ENCODE measurements at regions not wholly inside any gene's neighbourhood (a gene's known extent, or its start where the extent isn't known, plus 50 kb on each side); places are given as distances from the start of the nearest gene placed in this dataset.
A peak's percentile ranks its signal among the peaks of the same experiment; 100 is the strongest.

GRCh38 chr1:226804907-226805759 is 65.3 kb upstream of the PSEN2 start:
- no peaks in the 10 kb centered on the region for H3K36me3 ChIP-seq (ENCODE audit: insufficient read depth, low read length)
- Mint-ChIP-seq H3K4me3 (ENCODE audit: unreplicated experiment) (no peak overlapping the region), H3K4me1 (ENCODE audit: low read depth, unreplicated experiment) (peaks cover 6% of the 10 kb centered on the region), H3K27me3 (ENCODE audit: low read depth, unreplicated experiment) (peaks cover 31% of the 10 kb centered on the region), H3K9me3 (ENCODE audit: unreplicated experiment) (no peaks in the 10 kb centered on the region), H3K27ac (ENCODE audit: unreplicated experiment) (peak overlapping the region; percentile 41), H3K36me3 (ENCODE audit: low read depth, unreplicated experiment) (no peaks in the 10 kb centered on the region)
- H2AFZ ChIP-seq (ENCODE audit: low read depth, low read length): no peak overlapping the region
- no peak overlapping the region for H3K27ac ChIP-seq (ENCODE audit: low read depth, low read length)
- no peak overlapping the region for H3K4me2 ChIP-seq (ENCODE audit: low read length)
- DNase-seq (ENCODE audit: low read depth) (no peak), FAIRE-seq (no peak)
- no peak overlapping the region for H3K9ac ChIP-seq (ENCODE audit: low read length)
- no peak for TF ChIP-seq EZH2 (IDR thresholded peaks at IDR 0.05; ENCODE audit: insufficient read depth, low read length)
- TF ChIP-seq, protein P1, sequence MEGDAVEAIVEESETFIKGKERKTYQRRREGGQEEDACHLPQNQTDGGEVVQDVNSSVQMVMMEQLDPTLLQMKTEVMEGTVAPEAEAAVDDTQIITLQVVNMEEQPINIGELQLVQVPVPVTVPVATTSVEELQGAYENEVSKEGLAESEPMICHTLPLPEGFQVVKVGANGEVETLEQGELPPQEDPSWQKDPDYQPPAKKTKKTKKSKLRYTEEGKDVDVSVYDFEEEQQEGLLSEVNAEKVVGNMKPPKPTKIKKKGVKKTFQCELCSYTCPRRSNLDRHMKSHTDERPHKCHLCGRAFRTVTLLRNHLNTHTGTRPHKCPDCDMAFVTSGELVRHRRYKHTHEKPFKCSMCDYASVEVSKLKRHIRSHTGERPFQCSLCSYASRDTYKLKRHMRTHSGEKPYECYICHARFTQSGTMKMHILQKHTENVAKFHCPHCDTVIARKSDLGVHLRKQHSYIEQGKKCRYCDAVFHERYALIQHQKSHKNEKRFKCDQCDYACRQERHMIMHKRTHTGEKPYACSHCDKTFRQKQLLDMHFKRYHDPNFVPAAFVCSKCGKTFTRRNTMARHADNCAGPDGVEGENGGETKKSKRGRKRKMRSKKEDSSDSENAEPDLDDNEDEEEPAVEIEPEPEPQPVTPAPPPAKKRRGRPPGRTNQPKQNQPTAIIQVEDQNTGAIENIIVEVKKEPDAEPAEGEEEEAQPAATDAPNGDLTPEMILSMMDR (IDR thresholded peaks at IDR 0.05; ENCODE audit: insufficient read depth, low read depth, low read length): no peak
- no peaks in the 10 kb centered on the region for H3K27me3 ChIP-seq (ENCODE audit: insufficient read depth, low read length)
- no peak overlapping the region for H3K4me3 ChIP-seq (ENCODE audit: insufficient read depth, low read depth, low read length)
- no peaks in the 10 kb centered on the region for H3K79me2 ChIP-seq (ENCODE audit: insufficient read depth, low read length)
- H4K20me1 ChIP-seq (ENCODE audit: insufficient read depth, low read length): no peaks in the 10 kb centered on the region
- no peaks in the 10 kb centered on the region for H3K9me3 ChIP-seq (ENCODE audit: insufficient read depth, low read depth, low read length)
- peaks cover 6% of the 10 kb centered on the region for H3K4me1 ChIP-seq (ENCODE audit: insufficient read depth, low read length)

- Histone ChIP-seq H3K4me2 (ENCODE audit: low read length) (no peak overlapping the region), H4K20me1 (ENCODE audit: insufficient read depth, low read length) (no peaks in the 10 kb centered on the region), H3K27ac (ENCODE audit: low read depth, low read length) (no peak overlapping the region), H3K27me3 (ENCODE audit: insufficient read depth, low read length) (no peaks in the 10 kb centered on the region), H3K79me2 (ENCODE audit: insufficient read depth, low read length) (no peaks in the 10 kb centered on the region), H3K9me3 (ENCODE audit: insufficient read depth, low read depth, low read length) (peaks cover 2% of the 10 kb centered on the region), H2AFZ (ENCODE audit: low read depth, low read length) (no peak overlapping the region), H3K9ac (ENCODE audit: low read length) (no peak overlapping the region), H3K4me3 (ENCODE audit: insufficient read depth, low read depth, low read length) (no peak overlapping the region), H3K36me3 (ENCODE audit: insufficient read depth, low read length) (no peaks in the 10 kb centered on the region), H3K4me1 (ENCODE audit: insufficient read depth, low read length) (no peaks in the 10 kb centered on the region)
- TF ChIP-seq, protein P1 (IDR thresholded peaks at IDR 0.05; ENCODE audit: insufficient read depth, low read depth, low read length): no peak
- TF ChIP-seq EZH2 (IDR thresholded peaks at IDR 0.05; ENCODE audit: insufficient read depth, low read length): no peak
- H3K36me3 Mint-ChIP-seq (ENCODE audit: low read depth, unreplicated experiment): no peaks in the 10 kb centered on the region
- no peak overlapping the region for H3K27ac Mint-ChIP-seq (ENCODE audit: unreplicated experiment)
- no peaks in the 10 kb centered on the region for H3K9me3 Mint-ChIP-seq (ENCODE audit: unreplicated experiment)
- FAIRE-seq (no peak), DNase-seq (ENCODE audit: low read depth) (no peak)
- no peaks in the 10 kb centered on the region for H3K4me1 Mint-ChIP-seq (ENCODE audit: low read depth, unreplicated experiment)
- H3K27me3 Mint-ChIP-seq (ENCODE audit: low read depth, unreplicated experiment): peaks cover 22% of the 10 kb centered on the region
- H3K4me3 Mint-ChIP-seq (ENCODE audit: unreplicated experiment): no peak overlapping the region
Measured at GRCh38 chr1:226800763-226801380, 61.8 kb upstream of the ITPKB start.
